ENCODE measurements at regions not wholly inside any gene's neighbourhood (a gene's known extent, or its start where the extent isn't known, plus 50 kb on each side); places are given as distances from the start of the nearest gene placed in this dataset.

DNA sequence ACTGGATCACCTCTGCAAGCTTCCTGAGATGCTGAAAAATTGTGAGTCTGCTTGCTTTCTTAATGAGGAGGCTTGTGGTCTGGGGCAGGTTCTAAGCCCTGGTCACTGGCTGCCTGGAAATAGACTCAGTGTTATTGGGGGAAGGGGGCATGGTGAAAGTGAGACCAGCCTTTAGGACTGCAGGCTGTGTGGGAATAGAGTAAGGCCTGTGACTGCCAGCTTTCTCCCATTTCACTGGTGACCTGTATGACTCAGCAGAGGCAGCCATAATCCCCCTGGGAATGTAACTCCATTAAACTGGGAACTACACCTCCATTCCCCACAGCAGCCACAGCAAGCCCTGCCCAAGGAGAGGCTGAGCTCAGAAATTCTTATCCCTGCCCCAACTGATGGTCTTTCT lies 55.9 kb upstream of the IL15 start:
- TF ChIP-seq, protein P1, sequence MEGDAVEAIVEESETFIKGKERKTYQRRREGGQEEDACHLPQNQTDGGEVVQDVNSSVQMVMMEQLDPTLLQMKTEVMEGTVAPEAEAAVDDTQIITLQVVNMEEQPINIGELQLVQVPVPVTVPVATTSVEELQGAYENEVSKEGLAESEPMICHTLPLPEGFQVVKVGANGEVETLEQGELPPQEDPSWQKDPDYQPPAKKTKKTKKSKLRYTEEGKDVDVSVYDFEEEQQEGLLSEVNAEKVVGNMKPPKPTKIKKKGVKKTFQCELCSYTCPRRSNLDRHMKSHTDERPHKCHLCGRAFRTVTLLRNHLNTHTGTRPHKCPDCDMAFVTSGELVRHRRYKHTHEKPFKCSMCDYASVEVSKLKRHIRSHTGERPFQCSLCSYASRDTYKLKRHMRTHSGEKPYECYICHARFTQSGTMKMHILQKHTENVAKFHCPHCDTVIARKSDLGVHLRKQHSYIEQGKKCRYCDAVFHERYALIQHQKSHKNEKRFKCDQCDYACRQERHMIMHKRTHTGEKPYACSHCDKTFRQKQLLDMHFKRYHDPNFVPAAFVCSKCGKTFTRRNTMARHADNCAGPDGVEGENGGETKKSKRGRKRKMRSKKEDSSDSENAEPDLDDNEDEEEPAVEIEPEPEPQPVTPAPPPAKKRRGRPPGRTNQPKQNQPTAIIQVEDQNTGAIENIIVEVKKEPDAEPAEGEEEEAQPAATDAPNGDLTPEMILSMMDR (IDR thresholded peaks at IDR 0.05; ENCODE audit: control extremely low read depth in 1 of 3, insufficient read depth in 1 of 3, low read depth in 1 of 3, low read length in 3 of 3) = no peak
- TF ChIP-seq POLR2A (IDR thresholded peaks at IDR 0.05; ENCODE audit: control extremely low read depth in 1 of 2, low read depth in 2 of 2, low read length in 2 of 2) = no peak
- TF ChIP-seq EP300 (IDR thresholded peaks at IDR 0.05; ENCODE audit: borderline replicate concordance in 1 of 2, low read depth in 2 of 2, low read length in 2 of 2) = no peak
- no peak for TF ChIP-seq RFX5 (IDR thresholded peaks at IDR 0.05; ENCODE audit: borderline replicate concordance, low read depth, low read length)
- TF ChIP-seq BRCA1 (IDR thresholded peaks at IDR 0.05; ENCODE audit: low read depth, low read length) = no peak
- no peak for TF ChIP-seq GABPA (IDR thresholded peaks at IDR 0.05; ENCODE audit: borderline replicate concordance, insufficient read depth, low read length)
- no peak for TF ChIP-seq HDAC2 (IDR thresholded peaks at IDR 0.05; ENCODE audit: borderline replicate concordance in 1 of 2, low read depth in 2 of 2, low read length in 2 of 2)

Measured in H1 (cell line).